HEK293 (cell line): ENCODE measurements at regions not wholly inside any gene's neighbourhood (a gene's known extent, or its start where the extent isn't known, plus 50 kb on each side); places are given as distances from the start of the nearest gene placed in this dataset.

ENCODE experiments used
- CTCF ChIA-PET: fragments of 350-600 bp; formaldehyde crosslinking; extraction: SDS; loops from one replicate; lab custom pipeline; 2021; ENCODE audit warnings: antibody characterized with exemption; lab: Yijun Ruan, JAX
- POLR2A ChIA-PET: fragments of 300-600 bp; formaldehyde crosslinking; extraction: SDS; loops from one replicate; lab custom pipeline; 2020; ENCODE audit warnings: antibody characterized with exemption, inconsistent platforms; lab: Yijun Ruan, JAX
- H3K27ac ChIP-seq: fragments of 200-500 bp; sonication (Bioruptor generic); 2 replicates; pipeline ENCODE4 v1.5.1; 2014; ENCODE audit warnings: low read depth, low read length, control low read depth, inconsistent platforms; ENCODE audit errors: extremely low read depth
- H3K36me3 ChIP-seq, 2 experiments: fragments of 200-500 bp in 1 of 2; sonication (Bioruptor generic) in 1 of 2; 1 replicate in 1 of 2; 2 replicates in 1 of 2; pipeline ENCODE4 v1.5.1; 2014 to 2017; ENCODE audit warnings: inconsistent platforms in 2 of 2, low read length in 2 of 2; ENCODE audit not compliant: control insufficient read depth in 2 of 2, insufficient read depth in 1 of 2
- H3K4me1 ChIP-seq: fragments of 200-500 bp; sonication (Bioruptor generic); 2 replicates; pipeline ENCODE4 v1.5.1; 2014; ENCODE audit warnings: mild to moderate bottlenecking, low read length, inconsistent platforms; ENCODE audit not compliant: control insufficient read depth, insufficient read depth
- H3K4me3 ChIP-seq: 2 replicates; pipeline ENCODE4 v1.5.1; 2011; ENCODE audit warnings: low read depth, mild to moderate bottlenecking, control low read depth, low read length, moderate library complexity
- H3K9me3 ChIP-seq: fragments of 200-500 bp; sonication (Bioruptor generic); 2 replicates; pipeline ENCODE4 v1.5.1; 2014; ENCODE audit warnings: low read depth, low read length, inconsistent platforms; ENCODE audit not compliant: control insufficient read depth, insufficient read depth
- CTCF ChIP-seq: fragments of 450-650 bp; formaldehyde crosslinking; IDR thresholded peaks from 2 replicates; pipeline ENCODE4 v1.5.1; 2016; ENCODE audit warnings: missing biosample characterization, missing genetic modification characterization
- HOXC10 ChIP-seq: sonication (generic); formaldehyde crosslinking; IDR thresholded peaks from 2 replicates; pipeline ENCODE4 v1.8.1; 2023; ENCODE audit warnings: mild to moderate bottlenecking, missing genetic modification reagents
- IKZF3 ChIP-seq: fragments of 450-650 bp; IDR thresholded peaks from 2 replicates; pipeline ENCODE4 v1.5.0; 2018; ENCODE audit warnings: missing biosample characterization, mild to moderate bottlenecking, missing genetic modification characterization, moderate library complexity
- MYNN ChIP-seq: fragments of 450-650 bp; formaldehyde crosslinking; IDR thresholded peaks from 2 replicates; pipeline ENCODE4 v1.5.1; 2016; ENCODE audit warnings: missing biosample characterization, missing genetic modification characterization, borderline replicate concordance
- REST ChIP-seq: fragments of 450-650 bp; formaldehyde crosslinking; IDR thresholded peaks from 2 replicates; pipeline ENCODE4 v1.5.1; 2016; ENCODE audit warnings: missing biosample characterization, missing genetic modification characterization
- SP3 ChIP-seq: fragments of 450-650 bp; formaldehyde crosslinking; IDR thresholded peaks from 2 replicates; pipeline ENCODE4 v1.5.1; 2016; ENCODE audit warnings: missing biosample characterization, missing genetic modification characterization
- TCF7L2 ChIP-seq: IDR thresholded peaks from 2 replicates; pipeline ENCODE4 v1.6.1; 2011; ENCODE audit warnings: low read depth, mild to moderate bottlenecking, inconsistent platforms, low read length, moderate library complexity, borderline replicate concordance
- ZBTB11 ChIP-seq: fragments of 450-650 bp; formaldehyde crosslinking; conservative IDR thresholded peaks from 2 replicates; pipeline ENCODE4 v1.5.1; 2016; ENCODE audit warnings: low read depth, missing biosample characterization, missing genetic modification characterization
- ZBTB21 ChIP-seq: fragments of 450-650 bp; formaldehyde crosslinking; IDR thresholded peaks from 2 replicates; pipeline ENCODE4 v1.5.1; 2017; ENCODE audit warnings: missing biosample characterization, missing genetic modification characterization
- ZBTB7A ChIP-seq: fragments of 450-650 bp; formaldehyde crosslinking; IDR thresholded peaks from 2 replicates; pipeline ENCODE4 v1.5.1; 2016; ENCODE audit warnings: low read depth, missing biosample characterization, missing genetic modification characterization
- ZFHX2 ChIP-seq: fragments of 450-650 bp; formaldehyde crosslinking; conservative IDR thresholded peaks from 2 replicates; pipeline ENCODE4 v1.5.1; 2016; ENCODE audit warnings: missing biosample characterization, missing genetic modification characterization
- ZFP3 ChIP-seq: fragments of 450-650 bp; formaldehyde crosslinking; IDR thresholded peaks from 2 replicates; pipeline ENCODE4 v1.5.1; 2016; ENCODE audit warnings: low read depth, missing biosample characterization, missing genetic modification characterization
- ZNF112 ChIP-seq: fragments of 450-650 bp; formaldehyde crosslinking; IDR thresholded peaks from 2 replicates; pipeline ENCODE4 v1.5.0; 2017; ENCODE audit warnings: missing biosample characterization, missing genetic modification characterization
- ZNF16 ChIP-seq: fragments of 450-650 bp; formaldehyde crosslinking; IDR thresholded peaks from 2 replicates; pipeline ENCODE4 v1.5.1; 2016; ENCODE audit warnings: low read depth, missing biosample characterization, missing genetic modification characterization
- ZNF175 ChIP-seq: fragments of 450-650 bp; formaldehyde crosslinking; IDR thresholded peaks from 2 replicates; pipeline ENCODE4 v1.5.1; 2016; ENCODE audit warnings: missing biosample characterization, missing genetic modification characterization
- ZNF518A ChIP-seq: fragments of 450-650 bp; formaldehyde crosslinking; conservative IDR thresholded peaks from 2 replicates; pipeline ENCODE4 v1.5.1; 2016; ENCODE audit warnings: low read depth, missing biosample characterization, missing genetic modification characterization
- ZNF792 ChIP-seq: fragments of 450-650 bp; formaldehyde crosslinking; IDR thresholded peaks from 2 replicates; pipeline ENCODE4 v1.5.1; 2016; ENCODE audit warnings: missing biosample characterization, missing genetic modification characterization

GRCh38 chr18:74023220-74023619 lies 124.4 kb downstream of the FBXO15 start:
- H3K9me3 ChIP-seq = no peaks in the 10 kb centered on the region
- no peak for TF ChIP-seq ZNF175 (tag by site-specific recombination)
- no peak for TF ChIP-seq MYNN (tag by site-specific recombination)
- CTCF ChIA-PET = interaction anchor here (0.7 kb wide), 1 partner anchor 17 kb away, joined by 3 read pairs; no protein-coding TSS in a partner anchor
- no peaks in the 10 kb centered on the region for H3K4me1 ChIP-seq
- H3K27ac ChIP-seq = no peak overlapping the region
- POLR2A ChIA-PET = no interaction called here
- no peaks in the 10 kb centered on the region for H3K36me3 ChIP-seq
- H3K4me3 ChIP-seq = no peak overlapping the region

GRCh38 chr18:74019864-74020263 lies 127.8 kb downstream of the FBXO15 start:
- Histone ChIP-seq H3K36me3 (no peaks in the 10 kb centered on the region), H3K9me3 (no peaks in the 10 kb centered on the region), H3K27ac (no peak overlapping the region), H3K4me1 (no peaks in the 10 kb centered on the region), H3K4me3 (no peak overlapping the region)
- CTCF ChIA-PET = no interaction called here
- POLR2A ChIA-PET = no interaction called here
- TF ChIP-seq HOXC10 (CRISPR knock-in tag) (no peak), TCF7L2 (no peak), SP3 (no peak), ZBTB7A (tag by site-specific recombination) (no peak), ZNF16 (tag by site-specific recombination) (no peak), ZNF112 (no peak), ZFHX2 (tag by site-specific recombination) (no peak), ZFP3 (tag by site-specific recombination) (no peak)

GRCh38 chr18:74013955-74014354 lies 133.7 kb downstream of the FBXO15 start:
- Histone ChIP-seq H3K4me1 (no peaks in the 10 kb centered on the region), H3K4me3 (no peak overlapping the region), H3K36me3 (no peaks in the 10 kb centered on the region), H3K27ac (no peak overlapping the region), H3K9me3 (no peaks in the 10 kb centered on the region)
- ChIA-PET POLR2A (no interaction called here), CTCF (interaction anchor here (0.7 kb wide), 1 partner anchor 362 kb away, joined by 4 read pairs; no protein-coding TSS in a partner anchor)
- no peak for TF ChIP-seq CTCF (tag by site-specific recombination)
- no peak for TF ChIP-seq ZNF792 (tag by site-specific recombination)
- no peak for TF ChIP-seq IKZF3 (tag by site-specific recombination)
- no peak for TF ChIP-seq ZBTB11 (tag by site-specific recombination)
- TF ChIP-seq ZNF518A (tag by site-specific recombination) = no peak
- no peak for TF ChIP-seq ZFHX2 (tag by site-specific recombination)
- no peak for TF ChIP-seq REST
- TF ChIP-seq ZBTB21 (tag by site-specific recombination) = no peak
